H9 (cell line): ENCODE measurements at regions not wholly inside any gene's neighbourhood (a gene's known extent, or its start where the extent isn't known, plus 50 kb on each side); places are given as distances from the start of the nearest gene placed in this dataset.

Experiments
- DNase-seq: peaks from one replicate; pipeline ENCODE4 v3.0.0-alpha.2; 2017
- H2AFZ ChIP-seq: one replicate; pipeline ENCODE4 v1.6.1; 2013; ENCODE audit warnings: mild to moderate bottlenecking, low read length, control low read depth, moderate library complexity
- H2AK5ac ChIP-seq: 2 replicates; pipeline ENCODE4 v1.6.1; 2013; ENCODE audit warnings: low read length, control low read depth, mixed read lengths; ENCODE audit not compliant: insufficient read length
- H2BK120ac ChIP-seq: one replicate; pipeline ENCODE4 v1.6.1; 2013; ENCODE audit warnings: low read depth, mild to moderate bottlenecking, low read length, control low read depth, inconsistent platforms; ENCODE audit not compliant: poor library complexity, severe bottlenecking
- H2BK12ac ChIP-seq: 2 replicates; pipeline ENCODE4 v1.6.1; 2013; ENCODE audit warnings: low read length, control low read depth, mixed read lengths, low read depth; ENCODE audit not compliant: insufficient read length
- H2BK15ac ChIP-seq: 2 replicates; pipeline ENCODE4 v1.6.1; 2013; ENCODE audit warnings: low read depth, low read length, control low read depth
- H2BK20ac ChIP-seq: one replicate; pipeline ENCODE4 v1.6.1; 2013; ENCODE audit warnings: low read depth, mild to moderate bottlenecking, low read length, control low read depth, inconsistent platforms; ENCODE audit not compliant: poor library complexity, severe bottlenecking
- H2BK5ac ChIP-seq: 2 replicates; pipeline ENCODE4 v1.6.1; 2013; ENCODE audit warnings: low read length, control low read depth, mixed read lengths; ENCODE audit not compliant: insufficient read length
- H3K14ac ChIP-seq: 2 replicates; pipeline ENCODE4 v1.6.1; 2013; ENCODE audit warnings: low read length, control low read depth; ENCODE audit not compliant: insufficient read depth
- H3K18ac ChIP-seq: 2 replicates; pipeline ENCODE4 v1.6.1; 2013; ENCODE audit warnings: low read depth, mild to moderate bottlenecking, mixed read lengths, low read length, control low read depth; ENCODE audit not compliant: insufficient read length
- H3K23ac ChIP-seq: 2 replicates; pipeline ENCODE4 v1.6.1; 2013; ENCODE audit warnings: low read length, control low read depth, mixed read lengths, low read depth; ENCODE audit not compliant: insufficient read length
- H3K23me2 ChIP-seq: 2 replicates; pipeline ENCODE4 v1.6.1; 2013; ENCODE audit warnings: low read depth, mild to moderate bottlenecking, mixed read lengths, low read length, control low read depth; ENCODE audit not compliant: insufficient read length, poor library complexity, severe bottlenecking
- H3K27ac ChIP-seq: 2 replicates; pipeline ENCODE4 v1.5.1; 2013; ENCODE audit warnings: low read length, control low read depth, mixed read lengths, low read depth; ENCODE audit not compliant: insufficient read length
- H3K27me3 ChIP-seq: 2 replicates; pipeline ENCODE4 v1.6.1; 2013; ENCODE audit warnings: low read length, control low read depth, inconsistent platforms; ENCODE audit not compliant: insufficient read depth
- H3K4ac ChIP-seq: 2 replicates; pipeline ENCODE4 v1.6.1; 2013; ENCODE audit warnings: low read depth, mild to moderate bottlenecking, control low read depth, inconsistent platforms, low read length, moderate library complexity
- H3K4me1 ChIP-seq: 2 replicates; pipeline ENCODE4 v1.6.1; 2013; ENCODE audit warnings: low read length, control low read depth, inconsistent platforms; ENCODE audit not compliant: insufficient read depth
- H3K4me2 ChIP-seq: 2 replicates; pipeline ENCODE4 v1.6.1; 2013; ENCODE audit warnings: low read length, control low read depth, mixed read lengths; ENCODE audit not compliant: insufficient read length, insufficient read depth
- H3K56ac ChIP-seq: 2 replicates; pipeline ENCODE4 v1.6.1; 2013; ENCODE audit warnings: low read depth, mild to moderate bottlenecking, mixed read lengths, low read length, control low read depth; ENCODE audit not compliant: insufficient read length
- H3K79me1 ChIP-seq: 2 replicates; pipeline ENCODE4 v1.6.1; 2013; ENCODE audit warnings: low read depth, mild to moderate bottlenecking, moderate library complexity, low read length, control low read depth, inconsistent platforms; ENCODE audit not compliant: insufficient read depth, poor library complexity, severe bottlenecking
- H3K79me2 ChIP-seq: 2 replicates; pipeline ENCODE4 v1.6.1; 2013; ENCODE audit warnings: low read length, control low read depth, inconsistent platforms; ENCODE audit not compliant: insufficient read depth
- H3K9ac ChIP-seq: 2 replicates; pipeline ENCODE4 v1.6.1; 2013; ENCODE audit warnings: low read length, control low read depth, mixed read lengths; ENCODE audit not compliant: insufficient read length; ENCODE audit errors: extremely low read depth
- H3K9me3 ChIP-seq: one replicate; pipeline ENCODE4 v1.6.1; 2013; ENCODE audit warnings: low read depth, low read length, inconsistent platforms; ENCODE audit not compliant: control insufficient read depth
- H3T11ph ChIP-seq: one replicate; pipeline ENCODE4 v1.6.1; 2013; ENCODE audit warnings: mild to moderate bottlenecking, low read length, control low read depth, inconsistent platforms
- H4K20me1 ChIP-seq: one replicate; pipeline ENCODE4 v1.6.1; 2013; ENCODE audit not compliant: control insufficient read depth, insufficient read length, insufficient read depth
- H4K5ac ChIP-seq: 2 replicates; pipeline ENCODE4 v1.6.1; 2013; ENCODE audit warnings: low read depth, mild to moderate bottlenecking, mixed read lengths, low read length, control low read depth; ENCODE audit not compliant: insufficient read length
- H4K8ac ChIP-seq: replicated peaks from 2 replicates; pipeline ENCODE4 v1.6.1; 2013; ENCODE audit warnings: low read length, control low read depth, mixed read lengths, low read depth; ENCODE audit not compliant: insufficient read length
- H4K91ac ChIP-seq: 2 replicates; pipeline ENCODE4 v1.6.1; 2013; ENCODE audit warnings: low read depth, mild to moderate bottlenecking, moderate library complexity, mixed read lengths, low read length, control low read depth; ENCODE audit not compliant: insufficient read length
- H3K27ac Mint-ChIP-seq, 3 experiments: 2 replicates in 2 of 3; 3 replicates in 1 of 3; pipeline ENCODE4 v1.8.0; 2020 to 2021; ENCODE audit warnings: mixed read lengths in 3 of 3, mild to moderate bottlenecking in 1 of 3, moderate library complexity in 1 of 3
- H3K27me3 Mint-ChIP-seq: 2 replicates; pipeline ENCODE4 v1.8.0; 2021; ENCODE audit warnings: low read depth, mild to moderate bottlenecking, moderate library complexity, mixed read lengths
- H3K36me3 Mint-ChIP-seq, 3 experiments: 2 replicates in 2 of 3; 3 replicates in 1 of 3; pipeline ENCODE4 v1.8.0; 2020 to 2021; ENCODE audit warnings: low read depth in 3 of 3, mixed read lengths in 3 of 3; ENCODE audit not compliant: insufficient read depth in 1 of 3
- H3K4me1 Mint-ChIP-seq, 2 experiments: 2 replicates each; pipeline ENCODE4 v1.8.0; 2020; ENCODE audit warnings: mixed read lengths in 2 of 2
- H3K4me3 Mint-ChIP-seq, 2 experiments: 2 replicates in 1 of 2; 3 replicates in 1 of 2; pipeline ENCODE4 v1.8.0; 2020 to 2021; ENCODE audit warnings: mild to moderate bottlenecking in 2 of 2, mixed read lengths in 2 of 2, moderate library complexity in 1 of 2
- H3K9me3 Mint-ChIP-seq, 2 experiments: 2 replicates in 1 of 2; 3 replicates in 1 of 2; pipeline ENCODE4 v1.8.0; 2020; ENCODE audit warnings: mild to moderate bottlenecking in 2 of 2, mixed read lengths in 2 of 2, moderate library complexity in 1 of 2
- CTCF ChIP-seq: fragments of 200-600 bp; sonication (generic); conservative IDR thresholded peaks from 3 replicates; pipeline ENCODE4 v1.8.0; 2021; ENCODE audit warnings: antibody characterized with exemption, mild to moderate bottlenecking
- WGBS: extraction: QIAGEN DNeasy Blood & Tissue Kit; methylation state at CpG from one replicate; pipeline ENCODE4 v1.1.7; 2013; ENCODE audit warnings: missing lambda C conversion rate, low lambda C conversion rate, mixed read lengths; ENCODE audit not compliant: insufficient read length; ENCODE audit errors: extremely low coverage; 5-methylcytosine and 5-hydroxymethylcytosine counted together

- Mint-ChIP-seq H3K4me3 (no peak overlapping the region), H3K27me3 (peaks cover 2% of the 10 kb centered on the region; the same call in 1 of the 2 replicates), H3K9me3 (peaks cover 6 to 20% of the 10 kb centered on the region in 2 experiments; a peak in 4 of 5 replicates), H3K4me1 (peaks cover 4 to 7% of the 10 kb centered on the region in 2 experiments), H3K36me3 (peaks cover 3 to 7% (median 5%) of the 10 kb centered on the region in 3 experiments), H3K27ac (no peak overlapping the region)
- no peak overlapping the region for H3K4me2 ChIP-seq
- H2BK20ac ChIP-seq = no peak overlapping the region
- H2BK12ac ChIP-seq = no peak overlapping the region
- H3K27ac ChIP-seq = no peak overlapping the region
- H3K4me1 ChIP-seq = no peaks in the 10 kb centered on the region
- no peaks in the 10 kb centered on the region for H4K20me1 ChIP-seq
- H3K79me2 ChIP-seq = no peaks in the 10 kb centered on the region
- no peak for TF ChIP-seq CTCF
- H2BK15ac ChIP-seq = no peak overlapping the region
- no peak overlapping the region for H3K4ac ChIP-seq
- H3K23ac ChIP-seq = no peak overlapping the region
- DNase-seq = no peak
- H3K14ac ChIP-seq = no peak overlapping the region
- H3K27me3 ChIP-seq = no peaks in the 10 kb centered on the region
- no peaks in the 10 kb centered on the region for H3K79me1 ChIP-seq
- no peak overlapping the region for H4K91ac ChIP-seq
- no peak overlapping the region for H3T11ph ChIP-seq
- H2AFZ ChIP-seq = no peak overlapping the region
- no peak overlapping the region for H4K8ac ChIP-seq
- no peak overlapping the region for H2BK120ac ChIP-seq
- H3K9me3 ChIP-seq = peaks cover 6% of the 10 kb centered on the region
- no peak overlapping the region for H2AK5ac ChIP-seq
- no peak overlapping the region for H3K18ac ChIP-seq
- no CpG with 5 or more reads among the region's 2 CpGs for WGBS
- no peak overlapping the region for H4K5ac ChIP-seq
- H3K9ac ChIP-seq = no peak overlapping the region
- no peaks in the 10 kb centered on the region for H3K23me2 ChIP-seq
- no peak overlapping the region for H3K56ac ChIP-seq
- H2BK5ac ChIP-seq = no peak overlapping the region
These were observed 858.8 kb upstream of the DDX18 start for GRCh38 chr2:116955646-116956045.
